Suprapubic skin (tissue), 4 donors: ENCODE measurements at regions not wholly inside any gene's neighbourhood (a gene's known extent, or its start where the extent isn't known, plus 50 kb on each side); places are given as distances from the start of the nearest gene placed in this dataset.

Source experiments
- CTCF ChIP-seq, 2 donors: fragments of 200-600 bp in 1 of 2; fragments of 450-650 bp in 1 of 2; sonication (generic) in 1 of 2; IDR thresholded peaks; one replicate each; pipeline ENCODE4 v1.5.1; 2016 to 2019; ENCODE audit warnings: antibody characterized with exemption in 2 of 2, mild to moderate bottlenecking in 1 of 2, moderate library complexity in 1 of 2
- EP300 ChIP-seq: sonication (generic); formaldehyde crosslinking; IDR thresholded peaks from one replicate; pipeline ENCODE4 v1.6.1; 2017; ENCODE audit warnings: antibody characterized with exemption
- POLR2A ChIP-seq, 2 donors: fragments of 450-650 bp; IDR thresholded peaks; one replicate each; pipeline ENCODE4 v1.6.1; 2017; ENCODE audit warnings: antibody characterized with exemption in 2 of 2, mild to moderate bottlenecking in 2 of 2, moderate library complexity in 2 of 2
- POLR2AphosphoS5 ChIP-seq, 3 donors: sonication (generic); formaldehyde crosslinking; IDR thresholded peaks; one replicate each; pipeline ENCODE4 v1.6.1; 2017; ENCODE audit warnings: antibody characterized with exemption in 3 of 3

GRCh38 chr2:200752332-200752731 lies 59.4 kb upstream of the BZW1 start:
- TF ChIP-seq CTCF (IDR thresholded peaks at IDR 0.05): no peak
- TF ChIP-seq POLR2A (IDR thresholded peaks at IDR 0.05): no peak
- no peak for TF ChIP-seq POLR2AphosphoS5 (IDR thresholded peaks at IDR 0.05)
- TF ChIP-seq EP300: no peak
